PC-9 (cell line): ENCODE measurements at regions not wholly inside any gene's neighbourhood (a gene's known extent, or its start where the extent isn't known, plus 50 kb on each side); places are given as distances from the start of the nearest gene placed in this dataset.

Source experiments
- EZH2 ChIP-seq: fragments of 200-600 bp; sonication (generic); IDR thresholded peaks from 2 replicates; pipeline ENCODE4 v1.8.0; 2017; ENCODE audit warnings: antibody characterized with exemption, low read depth
- TF ChIP-seq, protein P1 (sequence below): fragments of 200-600 bp; sonication (generic); conservative IDR thresholded peaks from 2 replicates; pipeline ENCODE4 v1.6.1; 2017; ENCODE audit warnings: mixed run types, antibody characterized with exemption, mild to moderate bottlenecking, moderate library complexity

DNA sequence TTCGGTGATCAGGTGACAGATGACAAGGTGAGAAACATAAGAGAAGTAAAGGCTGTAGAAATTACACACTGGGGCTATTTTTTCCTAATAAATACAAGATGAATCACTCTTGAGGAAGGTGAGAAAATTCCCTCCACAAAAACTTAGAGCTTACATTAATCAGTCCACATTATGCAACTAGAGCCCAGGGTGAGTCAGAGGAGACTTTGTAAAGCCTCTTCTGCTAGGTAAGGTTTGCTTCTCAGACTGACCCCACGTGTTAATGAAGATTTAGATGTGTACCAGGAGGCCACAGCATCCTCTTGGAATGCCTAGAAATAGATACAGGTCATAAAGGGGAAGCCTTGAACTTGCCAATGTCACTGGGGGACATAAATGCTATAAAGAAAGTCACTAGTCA is 396.0 kb upstream of the SMIM31 start:
- TF ChIP-seq, protein P1, sequence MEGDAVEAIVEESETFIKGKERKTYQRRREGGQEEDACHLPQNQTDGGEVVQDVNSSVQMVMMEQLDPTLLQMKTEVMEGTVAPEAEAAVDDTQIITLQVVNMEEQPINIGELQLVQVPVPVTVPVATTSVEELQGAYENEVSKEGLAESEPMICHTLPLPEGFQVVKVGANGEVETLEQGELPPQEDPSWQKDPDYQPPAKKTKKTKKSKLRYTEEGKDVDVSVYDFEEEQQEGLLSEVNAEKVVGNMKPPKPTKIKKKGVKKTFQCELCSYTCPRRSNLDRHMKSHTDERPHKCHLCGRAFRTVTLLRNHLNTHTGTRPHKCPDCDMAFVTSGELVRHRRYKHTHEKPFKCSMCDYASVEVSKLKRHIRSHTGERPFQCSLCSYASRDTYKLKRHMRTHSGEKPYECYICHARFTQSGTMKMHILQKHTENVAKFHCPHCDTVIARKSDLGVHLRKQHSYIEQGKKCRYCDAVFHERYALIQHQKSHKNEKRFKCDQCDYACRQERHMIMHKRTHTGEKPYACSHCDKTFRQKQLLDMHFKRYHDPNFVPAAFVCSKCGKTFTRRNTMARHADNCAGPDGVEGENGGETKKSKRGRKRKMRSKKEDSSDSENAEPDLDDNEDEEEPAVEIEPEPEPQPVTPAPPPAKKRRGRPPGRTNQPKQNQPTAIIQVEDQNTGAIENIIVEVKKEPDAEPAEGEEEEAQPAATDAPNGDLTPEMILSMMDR: no peak
- no peak for TF ChIP-seq EZH2
